GM23338 (cell line): ENCODE measurements at regions not wholly inside any gene's neighbourhood (a gene's known extent, or its start where the extent isn't known, plus 50 kb on each side); places are given as distances from the start of the nearest gene placed in this dataset.

Experiments used
- ATAC-seq: fragments of 200-7000 bp; cut with Tn5 transposase; 3 replicates; pipeline ENCODE4 v1.9.1; 2020
- DNase-seq: peaks from one replicate; pipeline ENCODE4 v3.0.0-alpha.2; 2015; ENCODE audit warnings: low spot score
- H2AFZ ChIP-seq: fragments of 200-600 bp; sonication (generic); 2 replicates; pipeline ENCODE4 v1.8.0; 2016; ENCODE audit warnings: antibody characterized with exemption, mild to moderate bottlenecking, moderate library complexity
- H3F3A ChIP-seq: fragments of 200-600 bp; sonication (generic); replicated peaks from 2 replicates; pipeline ENCODE4 v1.8.0; 2017; ENCODE audit warnings: antibody characterized with exemption, mixed run types, low read depth
- H3K27ac ChIP-seq: fragments of 200-600 bp; sonication (generic); 2 replicates; pipeline ENCODE4 v1.6.1; 2016; ENCODE audit warnings: low read depth
- H3K27me3 ChIP-seq: fragments of 200-600 bp; sonication (generic); 2 replicates; pipeline ENCODE4 v1.8.0; 2016; ENCODE audit warnings: mild to moderate bottlenecking, mixed run types, moderate library complexity; ENCODE audit not compliant: insufficient read depth
- H3K36me3 ChIP-seq: fragments of 200-600 bp; sonication (generic); 2 replicates; pipeline ENCODE4 v1.8.0; 2016; ENCODE audit warnings: mild to moderate bottlenecking; ENCODE audit not compliant: insufficient read depth
- H3K4me1 ChIP-seq: fragments of 200-600 bp; sonication (generic); 2 replicates; pipeline ENCODE4 v1.8.0; 2016; ENCODE audit warnings: mild to moderate bottlenecking, moderate library complexity; ENCODE audit not compliant: insufficient read depth
- H3K4me2 ChIP-seq: fragments of 200-600 bp; sonication (generic); 2 replicates; pipeline ENCODE4 v1.7.1; 2017; ENCODE audit warnings: mixed run types
- H3K4me3 ChIP-seq: fragments of 200-600 bp; sonication (generic); 2 replicates; pipeline ENCODE4 v1.6.1; 2016; ENCODE audit warnings: mixed run types
- H3K79me2 ChIP-seq: fragments of 200-600 bp; sonication (generic); replicated peaks from 2 replicates; pipeline ENCODE4 v1.8.0; 2017; ENCODE audit warnings: mild to moderate bottlenecking; ENCODE audit not compliant: insufficient read depth
- H3K9me2 ChIP-seq: fragments of 200-600 bp; sonication (generic); 2 replicates; pipeline ENCODE4 v1.8.0; 2017; ENCODE audit not compliant: insufficient read depth
- H4K20me1 ChIP-seq: fragments of 200-600 bp; sonication (generic); replicated peaks from 2 replicates; pipeline ENCODE4 v1.8.0; 2017; ENCODE audit warnings: mild to moderate bottlenecking; ENCODE audit not compliant: insufficient read depth
- H3K27ac Mint-ChIP-seq: 2 replicates; pipeline ENCODE4 v1.8.0; 2020; ENCODE audit warnings: inconsistent platforms, mild to moderate bottlenecking, moderate library complexity, mixed read lengths
- H3K27me3 Mint-ChIP-seq: 3 replicates; pipeline ENCODE4 v1.8.0; 2022; ENCODE audit warnings: low read depth, mild to moderate bottlenecking, moderate library complexity, mixed read lengths, inconsistent platforms; ENCODE audit not compliant: insufficient read depth, poor library complexity
- H3K36me3 Mint-ChIP-seq: 3 replicates; pipeline ENCODE4 v1.8.0; 2021; ENCODE audit warnings: low read depth, mild to moderate bottlenecking, inconsistent platforms, moderate library complexity, mixed read lengths
- H3K4me1 Mint-ChIP-seq: 3 replicates; pipeline ENCODE4 v1.8.0; 2020; ENCODE audit warnings: mild to moderate bottlenecking, inconsistent platforms, mixed read lengths
- H3K4me3 Mint-ChIP-seq: 3 replicates; pipeline ENCODE4 v1.8.0; 2021; ENCODE audit warnings: moderate library complexity, mild to moderate bottlenecking, inconsistent platforms, mixed read lengths
- H3K9me3 Mint-ChIP-seq: 3 replicates; pipeline ENCODE4 v1.8.0; 2020; ENCODE audit warnings: moderate library complexity, mild to moderate bottlenecking, inconsistent platforms, mixed read lengths
- CREB1 ChIP-seq: fragments of 250-450 bp; sonication (Bioruptor Pico); IDR thresholded peaks from 2 replicates; pipeline ENCODE4 v1.5.0; 2020; ENCODE audit warnings: low read depth, mild to moderate bottlenecking, moderate library complexity
- CTCF ChIP-seq, 2 experiments: fragments of 200-600 bp in 1 of 2; sonication (generic) in 1 of 2; conservative IDR thresholded peaks; 2 replicates each; pipeline versions ENCODE4 v1.5.1 to v1.6.1; 2016 to 2017; ENCODE audit warnings: antibody characterized with exemption in 2 of 2, low read depth in 2 of 2, mild to moderate bottlenecking in 2 of 2, moderate library complexity in 1 of 2
- ETS1 ChIP-seq: IDR thresholded peaks from 2 replicates; pipeline ENCODE4 v1.6.1; 2016; ENCODE audit warnings: antibody characterized with exemption
- EZH2 ChIP-seq: fragments of 200-600 bp; sonication (generic); IDR thresholded peaks from one replicate; pipeline ENCODE4 v1.8.0; 2017; ENCODE audit warnings: antibody characterized with exemption, mild to moderate bottlenecking, low read depth; ENCODE audit not compliant: unreplicated experiment
- EZH2phosphoT487 ChIP-seq: fragments of 200-600 bp; sonication (generic); IDR thresholded peaks from one replicate; pipeline ENCODE4 v1.8.1; 2018; ENCODE audit warnings: antibody characterized with exemption; ENCODE audit not compliant: unreplicated experiment
- JUNB ChIP-seq: IDR thresholded peaks from one replicate; pipeline ENCODE4 v1.6.1; 2016; ENCODE audit warnings: antibody characterized with exemption; ENCODE audit not compliant: unreplicated experiment
- NANOG ChIP-seq: IDR thresholded peaks from 2 replicates; pipeline ENCODE4 v1.6.1; 2016; ENCODE audit warnings: antibody characterized with exemption, borderline replicate concordance
- POLR2AphosphoS5 ChIP-seq: IDR thresholded peaks from 2 replicates; pipeline ENCODE4 v1.6.1; 2016; ENCODE audit warnings: antibody characterized with exemption, low read depth
- REST ChIP-seq: IDR thresholded peaks from one replicate; pipeline ENCODE4 v1.6.1; 2018; ENCODE audit warnings: antibody characterized with exemption; ENCODE audit not compliant: unreplicated experiment
- STAT1 ChIP-seq: IDR thresholded peaks from one replicate; pipeline ENCODE4 v1.6.1; 2016; ENCODE audit warnings: antibody characterized with exemption; ENCODE audit not compliant: unreplicated experiment
- ZNF114 ChIP-seq: fragments of 250-450 bp; sonication (Bioruptor Pico); IDR thresholded peaks from 2 replicates; pipeline ENCODE4 v1.5.0; 2020; ENCODE audit warnings: mild to moderate bottlenecking, moderate library complexity
- ZNF331 ChIP-seq: fragments of 250-450 bp; sonication (Bioruptor Pico); IDR thresholded peaks from 2 replicates; pipeline ENCODE4 v1.5.0; 2020; ENCODE audit warnings: low read depth, mild to moderate bottlenecking, moderate library complexity
- ZNF462 ChIP-seq: fragments of 250-450 bp; sonication (Bioruptor Pico); IDR thresholded peaks from 2 replicates; pipeline ENCODE4 v1.5.0; 2020; ENCODE audit warnings: mild to moderate bottlenecking, moderate library complexity

- Histone ChIP-seq H3K9me2 (no peaks in the 10 kb centered on the region), H3K27ac (no peak overlapping the region)
Observed at GRCh38 chr2:40510304-40510703, 58.4 kb upstream of the SLC8A1 start.

More at GRCh38 chr2:40510304-40510703, 58.4 kb upstream of the SLC8A1 start:
- Histone ChIP-seq H2AFZ (no peak overlapping the region), H3F3A (no peaks in the 10 kb centered on the region), H3K79me2 (no peaks in the 10 kb centered on the region), H3K27me3 (no peaks in the 10 kb centered on the region), H3K4me3 (no peak overlapping the region), H3K4me1 (peaks cover 6% of the 10 kb centered on the region; the same call in 1 of the 2 replicates), H3K36me3 (no peaks in the 10 kb centered on the region), H3K4me2 (no peak overlapping the region), H4K20me1 (no peaks in the 10 kb centered on the region)
- no peaks in the 10 kb centered on the region for H3K27me3 Mint-ChIP-seq
- DNase-seq (no peak), ATAC-seq (no peak)
- H3K9me3 Mint-ChIP-seq: no peaks in the 10 kb centered on the region
- H3K27ac Mint-ChIP-seq: no peak overlapping the region
- no peaks in the 10 kb centered on the region for H3K36me3 Mint-ChIP-seq
- no peak overlapping the region for H3K4me3 Mint-ChIP-seq
- TF ChIP-seq ETS1 (no peak), CREB1 (no peak), STAT1 (no peak), ZNF462 (no peak), POLR2AphosphoS5 (no peak), EZH2 (no peak), REST (no peak), JUNB (no peak), CTCF (conservative IDR thresholded peaks at IDR 0.05; ENCODE audit: low read depth in 2 of 2) (no peak), ZNF331 (CRISPR knock-in tag) (no peak), NANOG (no peak), EZH2phosphoT487 (no peak), ZNF114 (CRISPR knock-in tag) (no peak)
- H3K4me1 Mint-ChIP-seq: peaks cover 11% of the 10 kb centered on the region
